Middle frontal gyrus (tissue), 1 donor: ENCODE measurements at regions not wholly inside any gene's neighbourhood (a gene's known extent, or its start where the extent isn't known, plus 50 kb on each side); places are given as distances from the start of the nearest gene placed in this dataset.
"Not testable (repeated sequence)": the region's sequence is repeated elsewhere in the genome, so short reads cannot be mapped to it uniquely, and the experiment has no call there.

Experiments used
- DNase-seq: peaks from one replicate; pipeline ENCODE4 v3.0.0-alpha.2; 2015; ENCODE audit warnings: low spot score; ENCODE audit errors: extremely low spot score

DNA sequence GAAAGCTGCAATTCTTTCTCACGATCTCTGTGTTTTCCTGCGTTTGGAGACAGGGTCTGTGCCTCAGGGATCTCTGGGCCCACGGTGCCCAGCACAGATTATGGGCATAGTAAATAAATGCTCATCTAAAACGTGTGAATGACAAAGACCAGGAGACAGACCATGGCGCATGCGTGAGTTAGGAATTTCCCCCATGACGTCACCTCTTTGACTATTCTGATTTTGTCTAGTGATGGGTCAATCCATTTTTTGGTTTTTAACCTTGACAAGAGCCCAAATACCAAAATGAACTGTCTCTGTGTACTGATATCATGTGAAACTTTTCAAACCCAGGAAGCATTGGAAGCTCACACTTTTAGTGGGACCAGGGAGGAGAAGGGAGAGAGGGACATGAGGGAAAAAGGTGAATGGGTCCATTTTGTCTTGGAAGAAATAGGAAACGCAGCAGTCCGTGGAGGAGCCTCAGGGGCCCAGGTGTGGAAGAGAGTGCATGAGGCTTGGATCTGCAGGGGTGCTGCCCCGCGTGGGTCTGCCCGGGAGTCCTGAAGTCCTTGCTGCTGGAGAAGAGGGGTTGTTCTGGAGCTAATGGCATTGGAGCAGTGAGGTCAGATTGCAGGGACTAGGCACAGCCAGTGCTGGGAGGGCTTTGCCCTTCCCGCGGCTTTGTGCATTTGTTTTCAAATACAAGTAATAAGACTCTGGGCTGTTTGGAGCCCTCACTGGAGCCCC is 172.2 kb downstream of the ASB1 start:
- DNase-seq: no peak

DNA sequence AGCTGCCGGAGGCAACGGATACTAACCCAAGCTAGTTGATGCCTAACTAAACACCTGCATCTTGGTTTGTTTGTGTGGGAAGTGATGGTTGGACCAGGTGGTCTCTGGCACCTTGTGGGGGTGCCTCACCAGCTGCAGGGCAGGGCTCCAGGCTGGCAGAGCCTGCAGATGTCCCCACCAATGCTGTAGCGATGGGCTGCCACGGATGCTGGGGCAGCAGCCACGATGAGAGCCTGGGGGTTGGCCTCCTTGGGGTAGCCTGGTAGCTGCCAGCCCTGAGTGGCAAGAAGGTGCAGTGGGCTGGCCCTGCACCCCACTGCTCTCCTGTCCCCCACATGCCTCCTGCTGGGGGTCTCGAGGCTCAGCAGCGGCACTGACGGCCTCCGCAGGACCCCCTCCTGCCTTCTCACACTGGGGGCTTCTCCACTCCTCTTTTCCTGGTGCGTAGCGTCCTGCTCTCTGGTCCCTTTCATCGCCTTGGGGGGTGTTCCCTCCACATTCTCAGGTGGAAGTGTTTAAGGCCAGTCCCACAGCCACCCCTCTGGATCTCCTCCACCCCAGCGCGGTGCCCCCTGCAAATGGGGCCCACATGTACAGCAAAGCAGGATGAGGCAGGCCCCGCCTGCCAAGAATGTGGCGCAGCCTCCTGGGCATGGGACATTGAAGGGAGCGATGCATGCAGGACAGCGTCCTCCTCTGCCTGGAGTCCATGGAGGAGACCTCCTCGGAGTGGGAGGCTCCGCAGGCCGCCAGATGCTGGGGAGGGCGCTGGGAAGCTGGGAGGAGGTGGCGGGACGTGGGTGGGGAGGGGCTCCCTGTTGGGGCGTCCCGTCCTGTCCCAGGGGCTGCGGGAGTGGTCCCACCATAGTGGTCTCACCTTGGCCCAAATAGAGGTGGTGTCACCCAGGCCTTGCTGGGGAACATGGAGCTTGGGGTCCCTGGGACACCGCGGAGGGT is 173.1 kb downstream of the ASB1 start:
- DNase-seq: no peak

DNA sequence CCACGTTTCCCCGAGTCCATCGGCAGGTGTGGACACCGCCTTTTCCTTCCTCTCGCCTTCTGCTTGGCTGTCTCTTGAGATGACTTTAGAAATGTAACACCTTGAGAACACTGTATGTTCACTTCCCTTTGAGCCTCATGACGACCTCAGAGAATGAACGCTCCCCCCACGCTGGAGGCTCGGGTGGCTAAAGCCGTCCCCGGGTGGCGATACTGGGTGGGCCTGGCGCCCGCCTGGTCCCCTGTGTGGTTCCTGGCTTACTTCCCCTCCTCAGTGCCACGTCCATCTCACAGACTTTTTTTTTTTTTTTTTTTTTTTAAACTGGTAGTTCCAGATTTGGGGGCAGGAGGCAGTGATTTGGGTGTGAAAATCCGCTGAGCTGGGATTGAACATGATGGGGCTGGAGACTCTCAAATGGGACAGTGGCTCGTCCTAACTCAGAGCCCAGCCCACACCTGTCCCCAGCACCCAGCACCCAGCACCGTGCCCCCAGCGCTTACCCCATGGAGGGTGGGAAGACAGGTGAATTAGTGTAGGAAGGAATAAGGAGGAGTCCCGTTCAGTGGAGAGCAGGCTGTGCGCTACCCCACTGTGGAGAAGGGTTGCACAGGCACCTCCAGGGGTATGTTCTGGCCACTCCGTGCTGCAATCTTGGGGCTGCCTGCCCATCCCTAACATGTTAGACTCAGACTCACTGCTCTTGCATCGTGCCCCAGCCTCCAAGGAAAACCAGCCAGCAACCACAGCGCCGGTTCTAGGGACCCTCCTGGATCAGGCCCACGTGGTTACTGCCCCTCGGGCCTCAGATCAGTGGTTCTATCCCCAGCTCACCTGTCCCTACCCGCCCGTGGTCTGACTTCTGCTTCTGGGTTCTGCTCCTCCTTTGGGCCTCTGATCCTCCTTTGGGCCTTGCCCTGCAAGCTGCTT is 174.0 kb downstream of the ASB1 start:
- DNase-seq: no peak

DNA sequence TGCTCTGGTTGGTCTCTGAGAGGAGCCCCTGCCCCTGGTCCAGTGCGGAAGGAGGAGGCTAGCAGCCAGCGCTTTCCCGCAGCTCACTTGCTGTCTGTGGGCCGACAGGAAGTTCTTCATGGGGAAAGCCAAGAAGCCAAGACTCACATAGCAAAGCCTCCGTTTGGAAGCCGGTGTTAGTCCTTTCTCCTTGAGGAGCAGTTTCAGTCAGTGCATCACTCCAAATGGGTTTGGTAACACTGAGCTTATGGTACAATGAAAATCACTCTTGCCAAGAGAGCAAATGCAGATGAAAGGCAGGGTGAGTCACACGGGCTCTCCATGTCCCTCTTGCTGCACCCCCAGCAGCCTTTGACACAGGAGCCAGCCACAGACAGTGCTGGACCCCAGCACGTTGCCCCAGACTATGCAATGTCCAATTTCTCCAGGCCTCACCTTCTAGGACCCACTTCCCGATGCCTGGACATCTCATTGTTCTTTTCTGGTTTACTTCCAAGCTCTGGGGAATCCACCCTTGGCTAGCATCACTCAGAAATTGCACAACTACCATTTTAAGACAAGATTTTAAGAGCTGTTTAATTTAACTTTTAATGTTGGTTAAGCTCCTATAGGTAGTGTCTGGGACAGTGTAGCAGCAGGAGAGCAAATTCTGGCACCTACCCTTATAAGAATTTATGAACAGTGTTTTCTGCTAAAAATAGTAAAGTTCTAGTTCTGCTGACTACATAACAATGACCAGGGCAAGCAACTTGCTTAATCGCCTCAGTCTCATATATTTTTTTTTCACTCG is 174.9 kb downstream of the ASB1 start:
- no peak for DNase-seq

DNA sequence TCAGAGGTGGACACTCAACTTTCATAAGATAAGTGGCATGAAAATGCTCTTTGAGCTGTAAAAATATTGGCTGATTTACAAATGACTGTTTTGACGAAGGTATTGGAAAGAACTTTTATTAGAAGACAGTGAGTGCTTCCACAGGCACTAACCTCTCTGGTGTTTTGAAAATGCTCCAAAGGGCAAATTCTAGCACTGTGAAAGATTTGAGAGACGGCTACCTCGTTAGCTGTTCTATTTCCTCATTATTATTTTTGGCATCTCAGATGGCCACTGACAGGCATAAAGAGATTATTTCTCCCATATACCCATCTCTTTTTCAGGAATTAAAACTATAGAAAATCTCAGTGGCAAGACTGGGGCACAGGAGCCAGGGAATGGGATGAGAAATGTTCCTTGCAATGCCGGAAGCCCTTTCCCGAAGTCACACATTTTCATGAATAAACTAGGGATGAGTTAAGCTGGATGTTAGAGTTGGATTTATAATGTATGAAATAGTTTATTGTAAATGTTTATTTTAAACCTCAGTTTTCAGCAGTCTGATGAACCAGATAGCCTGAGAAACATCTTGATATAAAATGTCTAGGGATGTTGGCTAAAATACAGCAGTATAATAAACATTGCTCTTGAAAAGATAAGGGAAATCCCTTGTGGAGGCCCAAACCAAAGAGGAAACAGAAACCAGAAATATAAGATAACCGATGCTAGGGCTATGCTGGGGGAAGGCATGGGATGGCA is 175.7 kb downstream of the ASB1 start:
- DNase-seq: no peak

DNA sequence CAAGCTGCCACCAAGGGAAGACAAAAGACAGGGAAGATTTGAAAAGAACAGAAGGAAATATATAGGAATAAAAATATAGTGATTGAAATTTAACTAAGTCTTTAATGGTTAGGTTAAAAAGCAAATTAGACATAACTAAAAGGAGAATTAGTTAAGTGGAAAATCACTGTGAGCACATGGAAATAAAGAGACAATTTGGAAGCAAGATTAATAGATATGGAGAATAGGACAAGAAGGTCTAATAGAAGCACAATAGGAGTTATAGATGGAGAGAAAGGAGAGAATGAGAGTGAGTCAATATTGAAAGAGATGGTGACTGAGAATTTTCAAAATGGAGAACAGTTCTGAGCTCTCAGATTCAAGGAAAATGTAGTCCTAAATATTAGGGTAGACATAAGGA is 176.9 kb downstream of the ASB1 start:
- DNase-seq: no peak

DNA sequence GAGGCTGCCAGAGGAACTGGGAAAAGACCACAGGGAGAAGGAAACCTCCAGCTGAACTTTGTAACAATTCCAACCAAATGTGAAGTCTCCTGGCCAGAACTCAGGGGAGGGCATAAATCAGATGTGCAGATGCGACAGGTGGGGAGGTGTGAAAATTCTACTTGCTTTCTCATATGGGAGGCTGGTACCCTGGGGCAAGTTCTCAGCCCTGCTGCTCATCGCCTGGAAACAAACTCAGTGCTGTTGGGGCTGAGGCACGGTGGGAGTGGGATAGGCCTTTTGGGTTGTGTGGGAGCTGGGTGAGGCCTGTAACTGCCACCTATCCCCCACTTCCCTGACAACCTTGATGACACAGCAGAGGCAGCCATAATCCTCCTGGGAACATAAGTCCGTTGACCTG is 179.6 kb downstream of the ASB1 start:
- DNase-seq: no peak

DNA sequence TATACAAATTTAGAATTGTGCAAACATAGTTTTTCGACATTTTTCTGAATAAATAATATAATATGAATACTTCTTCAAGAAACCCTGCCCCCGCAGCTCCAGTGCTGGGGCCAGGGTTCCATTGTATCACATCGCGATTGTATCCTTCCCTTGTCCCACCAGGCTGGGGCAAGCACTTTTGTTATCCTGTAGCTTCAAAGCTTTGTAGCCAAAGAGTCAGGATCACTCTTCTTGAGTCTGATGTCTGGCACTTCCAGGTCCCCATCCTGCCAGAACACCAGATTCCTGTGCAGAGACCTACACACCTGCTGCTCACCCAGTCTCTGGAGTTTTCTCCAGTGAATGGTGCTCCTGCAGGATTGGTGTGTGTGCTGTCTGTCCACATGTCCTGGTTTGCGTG is 186.9 kb downstream of the ASB1 start:
- no peak for DNase-seq

DNA sequence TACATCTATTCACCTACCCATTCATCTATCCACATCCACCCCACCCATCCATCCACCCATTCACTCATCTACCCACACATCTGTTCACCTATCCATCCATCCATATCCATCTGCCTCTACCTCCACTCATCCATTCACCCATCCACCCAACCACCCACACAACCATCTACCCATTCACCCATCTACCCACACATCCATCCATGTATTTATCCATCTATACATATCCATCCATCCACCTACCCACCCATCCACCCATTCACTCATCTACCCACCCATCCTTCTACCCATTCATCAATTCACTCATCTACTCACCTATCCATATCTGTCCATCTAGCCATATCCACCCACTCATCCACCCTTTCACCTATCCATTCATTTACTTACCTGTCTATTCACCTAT is 187.6 kb downstream of the ASB1 start:
- no peak for DNase-seq

DNA sequence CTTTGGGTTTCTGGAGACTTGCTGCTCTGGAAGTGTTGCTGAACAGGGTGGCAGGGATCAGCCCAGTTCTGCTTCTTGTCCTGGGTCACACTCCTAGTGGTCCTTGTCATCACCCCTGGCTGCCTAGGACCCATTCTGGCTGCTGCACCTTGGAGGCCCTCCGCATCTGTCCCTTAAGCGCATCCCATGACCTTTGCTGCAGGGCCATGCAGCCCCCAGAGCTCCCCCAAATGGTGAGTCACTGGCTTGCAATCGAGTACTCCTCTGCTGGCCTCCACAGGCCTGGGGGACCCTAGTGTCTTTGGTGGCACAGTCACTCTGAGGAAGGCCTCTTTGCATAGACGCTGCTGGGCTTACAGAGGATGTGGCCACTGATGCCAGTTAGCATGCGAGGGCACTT is 188.5 kb downstream of the ASB1 start:
- DNase-seq: no peak

DNA sequence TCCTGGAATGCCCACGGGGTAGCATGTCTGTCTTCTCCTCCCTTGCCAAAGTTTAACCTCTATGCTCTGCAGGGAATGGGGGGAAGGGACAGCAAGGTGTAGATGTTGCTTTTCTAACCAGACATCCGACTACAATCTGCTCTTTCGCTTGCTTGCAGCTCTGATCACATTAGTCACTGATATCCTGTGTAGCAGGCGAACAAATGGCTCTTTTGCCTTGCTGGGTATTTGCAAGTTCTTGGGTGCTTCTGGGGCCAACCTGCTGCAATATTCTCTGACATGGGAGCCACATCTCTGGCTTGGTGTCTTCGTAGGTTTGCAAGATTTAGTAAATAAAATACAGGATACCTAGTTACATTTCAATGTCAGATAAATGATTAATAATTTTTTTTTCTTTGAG is 190.0 kb downstream of the ASB1 start:
- no peak for DNase-seq

DNA sequence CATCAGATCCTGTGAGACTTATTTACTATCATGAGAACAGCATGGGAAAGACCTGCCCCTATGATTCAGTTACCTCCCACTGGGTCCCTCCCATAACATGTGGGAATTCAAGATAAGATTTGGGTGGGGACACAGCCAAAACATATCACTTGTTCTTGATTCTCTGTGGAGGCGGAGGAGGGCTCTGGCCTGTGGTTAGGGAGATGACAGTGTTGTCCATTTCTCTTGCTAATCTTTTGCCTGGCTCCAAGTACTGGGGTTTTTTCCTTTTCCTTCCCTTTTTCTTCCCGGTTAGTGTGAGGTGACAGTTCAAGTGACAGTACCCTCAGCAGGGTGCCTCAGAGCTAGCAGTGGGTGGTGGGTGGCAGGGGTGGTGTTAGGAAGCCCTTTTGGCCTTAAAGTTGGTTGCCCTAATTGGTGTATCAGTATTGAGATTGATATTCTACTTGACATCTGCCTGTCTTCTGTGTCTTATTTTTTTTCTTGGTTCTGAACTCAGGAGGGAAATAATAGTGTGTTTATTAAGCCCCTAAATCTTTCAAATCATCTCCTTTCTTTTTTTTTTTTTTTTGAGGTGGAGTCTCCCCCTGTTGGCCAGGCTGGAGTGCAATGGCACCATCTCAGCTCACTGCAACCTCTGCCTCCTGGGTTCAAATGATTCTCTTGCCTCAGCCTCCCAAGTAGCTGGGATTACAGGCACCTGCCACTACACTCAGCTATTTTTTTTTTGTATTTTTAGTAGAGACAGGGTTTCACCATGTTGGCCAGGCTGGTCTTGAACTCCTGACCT is 192.0 kb downstream of the ASB1 start:
- not testable (repeated sequence) for DNase-seq

DNA sequence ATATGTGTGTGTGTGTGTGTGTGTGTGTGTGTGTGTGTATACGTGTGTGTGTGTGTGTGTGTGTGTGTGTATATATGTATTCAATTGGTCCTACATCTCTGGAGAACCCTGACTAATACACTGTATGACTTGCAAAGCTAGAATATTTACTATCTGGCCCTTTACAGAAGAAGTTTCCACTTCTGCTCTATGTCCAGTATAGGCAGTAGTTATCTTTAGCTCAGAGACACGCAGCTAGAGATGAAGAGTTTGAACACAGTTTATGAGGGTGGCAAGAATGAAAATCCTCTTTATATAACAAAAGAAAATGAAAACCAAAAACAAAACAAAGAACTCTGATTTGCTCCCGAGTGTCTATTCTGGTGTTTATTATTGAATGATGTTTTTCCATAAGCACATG is 201.2 kb downstream of the ASB1 start:
- no peak for DNase-seq

DNA sequence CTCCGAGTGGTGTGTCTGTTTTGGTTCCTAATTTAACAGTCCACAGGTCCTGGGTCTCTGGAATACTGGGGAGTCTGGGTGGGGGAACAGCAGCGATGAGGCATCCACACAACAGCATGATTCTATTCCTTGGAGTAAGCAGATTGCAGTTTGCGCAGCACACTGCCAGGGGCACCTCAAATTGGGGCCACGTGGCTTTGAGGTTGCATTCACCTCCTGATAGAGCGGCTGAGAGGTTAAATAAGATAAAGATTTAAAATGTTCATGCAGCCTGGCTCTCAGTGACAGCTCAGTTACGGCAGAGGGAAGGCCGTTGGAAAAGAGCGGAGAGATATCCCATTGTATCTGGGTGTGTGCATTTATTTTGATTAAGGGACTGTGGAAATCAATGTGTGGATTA is 202.3 kb downstream of the ASB1 start:
- no peak for DNase-seq

DNA sequence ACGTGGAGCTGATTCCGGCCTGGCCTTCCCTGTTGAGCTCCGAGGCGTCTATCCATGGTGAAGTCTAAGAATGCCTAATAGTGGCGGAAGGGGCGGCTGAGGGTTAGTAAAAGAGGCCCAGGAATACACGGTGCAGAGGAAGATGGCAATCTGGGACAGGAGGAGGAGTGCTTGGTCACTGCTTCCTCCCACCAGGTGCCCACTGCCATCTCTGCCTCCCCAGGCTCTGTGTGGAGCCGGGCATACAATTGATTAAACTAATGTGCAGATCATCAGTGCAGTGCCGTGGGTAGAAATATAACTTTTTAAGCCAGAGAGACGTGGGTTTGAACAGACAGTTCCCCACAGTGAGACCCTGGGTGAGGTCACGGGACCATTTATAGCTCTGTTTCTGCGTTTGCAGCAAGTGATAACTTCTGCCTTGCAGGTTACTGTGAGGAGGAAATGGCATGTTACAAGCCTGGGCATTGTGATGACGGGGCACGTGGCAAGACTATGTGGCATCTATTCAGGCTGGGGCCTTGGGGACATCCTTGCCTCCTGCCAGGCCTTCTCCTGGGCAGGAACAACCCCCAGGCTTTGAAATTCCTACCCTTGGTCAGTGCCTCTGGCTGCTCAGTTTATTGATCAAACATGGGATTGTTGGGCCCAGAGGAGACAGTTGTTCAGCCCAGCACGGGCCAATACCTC is 204.9 kb downstream of the ASB1 start:
- no peak for DNase-seq

DNA sequence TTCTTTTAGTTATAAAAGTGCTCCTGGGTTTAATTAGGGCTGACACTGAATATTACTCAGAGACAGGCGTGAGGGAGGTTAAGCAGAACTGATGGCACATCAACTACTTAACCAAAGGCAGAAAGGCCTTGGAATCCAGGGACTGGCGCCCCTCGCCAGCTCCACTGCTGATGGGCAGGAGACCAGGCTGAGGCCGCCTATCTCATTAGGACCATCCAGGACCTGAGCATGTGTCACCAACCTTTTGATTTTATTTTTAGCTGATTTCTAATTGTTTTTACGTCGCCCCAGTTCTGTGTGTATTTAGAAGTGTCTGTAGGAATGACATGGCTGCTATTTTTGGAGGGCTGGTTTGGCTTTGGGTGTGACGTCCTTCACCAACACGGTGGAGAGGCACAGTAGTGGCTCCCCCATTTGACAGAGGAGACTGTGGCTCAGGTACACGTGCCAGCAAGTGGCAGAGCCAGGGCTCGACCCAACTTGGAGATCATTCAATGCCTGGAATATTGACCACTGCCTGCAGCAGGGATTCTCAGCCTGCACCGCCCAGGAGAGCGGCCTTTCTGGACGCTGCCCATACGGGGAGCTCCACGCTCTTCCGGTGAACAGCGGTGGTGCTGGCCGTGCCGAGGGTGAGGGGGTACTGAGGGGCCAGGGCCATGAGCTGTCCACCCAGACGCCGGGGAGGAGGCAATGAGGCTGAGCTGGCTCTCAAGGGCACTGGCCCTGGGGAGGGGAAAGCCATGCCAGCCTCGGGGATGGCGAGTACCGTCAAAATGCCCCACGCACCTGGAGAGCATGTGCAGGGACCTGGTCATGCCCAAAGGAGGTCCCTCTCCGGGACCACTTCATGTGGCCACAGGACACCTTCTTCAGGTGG is 205.7 kb downstream of the ASB1 start:
- no peak for DNase-seq

DNA sequence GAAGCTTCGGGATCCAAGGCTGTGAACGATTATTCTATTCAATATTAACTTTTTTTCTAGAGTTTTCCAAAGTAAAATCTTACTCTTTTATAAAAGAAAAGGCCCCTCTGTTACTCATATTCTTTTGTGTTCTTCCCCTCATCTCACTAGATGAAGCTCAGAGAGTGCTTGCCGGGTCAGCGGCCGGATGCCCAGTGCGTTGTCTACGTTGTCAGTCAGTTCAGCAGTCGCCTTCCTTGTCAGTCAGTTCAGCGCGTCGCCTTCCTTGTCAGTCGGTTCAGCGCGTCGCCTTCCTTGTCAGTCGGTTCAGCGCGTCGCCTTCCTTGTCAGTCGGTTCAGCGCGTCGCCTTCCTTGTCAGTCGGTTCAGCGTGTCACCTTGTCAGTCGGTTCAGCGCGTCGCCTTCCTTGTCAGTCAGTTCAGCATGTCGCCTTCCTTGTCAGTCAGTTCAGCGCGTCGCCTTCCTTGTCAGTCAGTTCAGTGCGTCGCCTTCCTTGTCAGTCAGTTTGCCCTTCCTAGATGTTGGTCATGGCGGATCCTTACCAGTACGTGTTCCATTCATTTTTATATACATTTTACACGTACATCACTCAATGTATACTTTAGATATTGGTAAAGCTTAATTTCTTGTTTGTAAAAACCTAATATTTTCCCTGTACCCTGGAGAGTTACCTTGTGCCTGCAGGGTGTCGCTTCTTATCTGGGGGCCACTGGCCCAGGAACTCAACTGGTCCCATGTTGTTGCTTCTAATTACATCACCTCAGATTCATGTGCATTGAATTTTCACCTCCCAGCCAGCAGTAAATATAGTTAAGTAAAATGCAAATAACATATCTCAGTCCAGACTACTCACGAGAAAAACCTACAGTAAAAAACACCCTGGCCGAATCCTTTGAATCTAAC is 206.9 kb downstream of the ASB1 start:
- DNase-seq: no peak
